GM23338 (cell line): ENCODE measurements at regions not wholly inside any gene's neighbourhood (a gene's known extent, or its start where the extent isn't known, plus 50 kb on each side); places are given as distances from the start of the nearest gene placed in this dataset.

Experiments
- ATAC-seq: fragments of 200-7000 bp; cut with Tn5 transposase; 3 replicates; pipeline ENCODE4 v1.9.1; 2020
- DNase-seq: peaks from one replicate; pipeline ENCODE4 v3.0.0-alpha.2; 2015; ENCODE audit warnings: low spot score
- H2AFZ ChIP-seq: fragments of 200-600 bp; sonication (generic); 2 replicates; pipeline ENCODE4 v1.8.0; 2016; ENCODE audit warnings: antibody characterized with exemption, mild to moderate bottlenecking, moderate library complexity
- H3F3A ChIP-seq: fragments of 200-600 bp; sonication (generic); replicated peaks from 2 replicates; pipeline ENCODE4 v1.8.0; 2017; ENCODE audit warnings: antibody characterized with exemption, mixed run types, low read depth
- H3K27ac ChIP-seq: fragments of 200-600 bp; sonication (generic); 2 replicates; pipeline ENCODE4 v1.6.1; 2016; ENCODE audit warnings: low read depth
- H3K27me3 ChIP-seq: fragments of 200-600 bp; sonication (generic); 2 replicates; pipeline ENCODE4 v1.8.0; 2016; ENCODE audit warnings: mild to moderate bottlenecking, mixed run types, moderate library complexity; ENCODE audit not compliant: insufficient read depth
- H3K36me3 ChIP-seq: fragments of 200-600 bp; sonication (generic); 2 replicates; pipeline ENCODE4 v1.8.0; 2016; ENCODE audit warnings: mild to moderate bottlenecking; ENCODE audit not compliant: insufficient read depth
- H3K4me1 ChIP-seq: fragments of 200-600 bp; sonication (generic); 2 replicates; pipeline ENCODE4 v1.8.0; 2016; ENCODE audit warnings: mild to moderate bottlenecking, moderate library complexity; ENCODE audit not compliant: insufficient read depth
- H3K4me2 ChIP-seq: fragments of 200-600 bp; sonication (generic); 2 replicates; pipeline ENCODE4 v1.7.1; 2017; ENCODE audit warnings: mixed run types
- H3K4me3 ChIP-seq: fragments of 200-600 bp; sonication (generic); 2 replicates; pipeline ENCODE4 v1.6.1; 2016; ENCODE audit warnings: mixed run types
- H3K79me2 ChIP-seq: fragments of 200-600 bp; sonication (generic); replicated peaks from 2 replicates; pipeline ENCODE4 v1.8.0; 2017; ENCODE audit warnings: mild to moderate bottlenecking; ENCODE audit not compliant: insufficient read depth
- H3K9me2 ChIP-seq: fragments of 200-600 bp; sonication (generic); 2 replicates; pipeline ENCODE4 v1.8.0; 2017; ENCODE audit not compliant: insufficient read depth
- H4K20me1 ChIP-seq: fragments of 200-600 bp; sonication (generic); replicated peaks from 2 replicates; pipeline ENCODE4 v1.8.0; 2017; ENCODE audit warnings: mild to moderate bottlenecking; ENCODE audit not compliant: insufficient read depth
- H3K27ac Mint-ChIP-seq: 2 replicates; pipeline ENCODE4 v1.8.0; 2020; ENCODE audit warnings: inconsistent platforms, mild to moderate bottlenecking, moderate library complexity, mixed read lengths
- H3K27me3 Mint-ChIP-seq: 3 replicates; pipeline ENCODE4 v1.8.0; 2022; ENCODE audit warnings: low read depth, mild to moderate bottlenecking, moderate library complexity, mixed read lengths, inconsistent platforms; ENCODE audit not compliant: insufficient read depth, poor library complexity
- H3K36me3 Mint-ChIP-seq: 3 replicates; pipeline ENCODE4 v1.8.0; 2021; ENCODE audit warnings: low read depth, mild to moderate bottlenecking, inconsistent platforms, moderate library complexity, mixed read lengths
- H3K4me1 Mint-ChIP-seq: 3 replicates; pipeline ENCODE4 v1.8.0; 2020; ENCODE audit warnings: mild to moderate bottlenecking, inconsistent platforms, mixed read lengths
- H3K4me3 Mint-ChIP-seq: 3 replicates; pipeline ENCODE4 v1.8.0; 2021; ENCODE audit warnings: moderate library complexity, mild to moderate bottlenecking, inconsistent platforms, mixed read lengths
- H3K9me3 Mint-ChIP-seq: 3 replicates; pipeline ENCODE4 v1.8.0; 2020; ENCODE audit warnings: moderate library complexity, mild to moderate bottlenecking, inconsistent platforms, mixed read lengths
- CREB1 ChIP-seq: fragments of 250-450 bp; sonication (Bioruptor Pico); IDR thresholded peaks from 2 replicates; pipeline ENCODE4 v1.5.0; 2020; ENCODE audit warnings: low read depth, mild to moderate bottlenecking, moderate library complexity
- CTCF ChIP-seq, 2 experiments: fragments of 200-600 bp in 1 of 2; sonication (generic) in 1 of 2; conservative IDR thresholded peaks; 2 replicates each; pipeline versions ENCODE4 v1.5.1 to v1.6.1; 2016 to 2017; ENCODE audit warnings: antibody characterized with exemption in 2 of 2, low read depth in 2 of 2, mild to moderate bottlenecking in 2 of 2, moderate library complexity in 1 of 2
- ETS1 ChIP-seq: IDR thresholded peaks from 2 replicates; pipeline ENCODE4 v1.6.1; 2016; ENCODE audit warnings: antibody characterized with exemption
- EZH2 ChIP-seq: fragments of 200-600 bp; sonication (generic); IDR thresholded peaks from one replicate; pipeline ENCODE4 v1.8.0; 2017; ENCODE audit warnings: antibody characterized with exemption, mild to moderate bottlenecking, low read depth; ENCODE audit not compliant: unreplicated experiment
- EZH2phosphoT487 ChIP-seq: fragments of 200-600 bp; sonication (generic); IDR thresholded peaks from one replicate; pipeline ENCODE4 v1.8.1; 2018; ENCODE audit warnings: antibody characterized with exemption; ENCODE audit not compliant: unreplicated experiment
- JUNB ChIP-seq: IDR thresholded peaks from one replicate; pipeline ENCODE4 v1.6.1; 2016; ENCODE audit warnings: antibody characterized with exemption; ENCODE audit not compliant: unreplicated experiment
- NANOG ChIP-seq: IDR thresholded peaks from 2 replicates; pipeline ENCODE4 v1.6.1; 2016; ENCODE audit warnings: antibody characterized with exemption, borderline replicate concordance
- POLR2AphosphoS5 ChIP-seq: IDR thresholded peaks from 2 replicates; pipeline ENCODE4 v1.6.1; 2016; ENCODE audit warnings: antibody characterized with exemption, low read depth
- REST ChIP-seq: IDR thresholded peaks from one replicate; pipeline ENCODE4 v1.6.1; 2018; ENCODE audit warnings: antibody characterized with exemption; ENCODE audit not compliant: unreplicated experiment
- STAT1 ChIP-seq: IDR thresholded peaks from one replicate; pipeline ENCODE4 v1.6.1; 2016; ENCODE audit warnings: antibody characterized with exemption; ENCODE audit not compliant: unreplicated experiment
- ZNF114 ChIP-seq: fragments of 250-450 bp; sonication (Bioruptor Pico); IDR thresholded peaks from 2 replicates; pipeline ENCODE4 v1.5.0; 2020; ENCODE audit warnings: mild to moderate bottlenecking, moderate library complexity
- ZNF331 ChIP-seq: fragments of 250-450 bp; sonication (Bioruptor Pico); IDR thresholded peaks from 2 replicates; pipeline ENCODE4 v1.5.0; 2020; ENCODE audit warnings: low read depth, mild to moderate bottlenecking, moderate library complexity
- TF ChIP-seq, protein P1 (sequence below): fragments of 250-450 bp; sonication (Bioruptor Pico); IDR thresholded peaks from 2 replicates; pipeline ENCODE4 v1.5.0; 2020; ENCODE audit warnings: mild to moderate bottlenecking, moderate library complexity

DNA sequence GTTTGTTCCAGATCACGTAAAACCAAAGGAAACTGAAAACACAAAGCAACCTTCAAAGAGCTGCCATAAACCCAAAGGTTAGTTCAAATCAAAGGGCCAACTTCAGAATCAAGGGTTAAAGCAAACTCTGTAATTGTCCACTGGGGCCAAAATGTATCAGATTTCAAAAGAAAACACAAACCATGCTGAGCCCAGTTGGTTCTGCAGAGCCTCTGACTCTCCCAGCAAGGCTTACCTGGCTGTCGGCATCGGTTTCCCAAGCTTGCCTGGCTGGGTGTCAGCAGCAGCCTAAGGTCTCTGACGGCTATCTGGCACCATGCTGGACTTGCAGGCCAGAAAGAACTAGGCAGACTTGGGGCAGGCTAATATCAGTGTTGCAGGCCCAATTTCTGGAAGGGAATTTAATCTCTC is 125.3 kb downstream of the DAD1 start:
- H3K27ac Mint-ChIP-seq: no peak overlapping the region
- H3K9me3 Mint-ChIP-seq: no peaks in the 10 kb centered on the region
- Histone ChIP-seq H3K4me2 (no peak overlapping the region), H3K4me1 (no peaks in the 10 kb centered on the region), H3K27ac (no peak overlapping the region), H3K9me2 (no peaks in the 10 kb centered on the region), H4K20me1 (no peaks in the 10 kb centered on the region), H3K4me3 (no peak overlapping the region), H3K79me2 (no peaks in the 10 kb centered on the region), H3F3A (no peaks in the 10 kb centered on the region), H2AFZ (no peak overlapping the region), H3K36me3 (no peaks in the 10 kb centered on the region), H3K27me3 (no peaks in the 10 kb centered on the region)
- H3K4me3 Mint-ChIP-seq: no peak overlapping the region
- H3K36me3 Mint-ChIP-seq: no peaks in the 10 kb centered on the region
- ATAC-seq (no peak), DNase-seq (no peak)
- H3K4me1 Mint-ChIP-seq: peaks cover 3% of the 10 kb centered on the region; the same call in 1 of the 3 replicates
- no peak for TF ChIP-seq JUNB
- no peak for TF ChIP-seq REST
- TF ChIP-seq, protein P1, sequence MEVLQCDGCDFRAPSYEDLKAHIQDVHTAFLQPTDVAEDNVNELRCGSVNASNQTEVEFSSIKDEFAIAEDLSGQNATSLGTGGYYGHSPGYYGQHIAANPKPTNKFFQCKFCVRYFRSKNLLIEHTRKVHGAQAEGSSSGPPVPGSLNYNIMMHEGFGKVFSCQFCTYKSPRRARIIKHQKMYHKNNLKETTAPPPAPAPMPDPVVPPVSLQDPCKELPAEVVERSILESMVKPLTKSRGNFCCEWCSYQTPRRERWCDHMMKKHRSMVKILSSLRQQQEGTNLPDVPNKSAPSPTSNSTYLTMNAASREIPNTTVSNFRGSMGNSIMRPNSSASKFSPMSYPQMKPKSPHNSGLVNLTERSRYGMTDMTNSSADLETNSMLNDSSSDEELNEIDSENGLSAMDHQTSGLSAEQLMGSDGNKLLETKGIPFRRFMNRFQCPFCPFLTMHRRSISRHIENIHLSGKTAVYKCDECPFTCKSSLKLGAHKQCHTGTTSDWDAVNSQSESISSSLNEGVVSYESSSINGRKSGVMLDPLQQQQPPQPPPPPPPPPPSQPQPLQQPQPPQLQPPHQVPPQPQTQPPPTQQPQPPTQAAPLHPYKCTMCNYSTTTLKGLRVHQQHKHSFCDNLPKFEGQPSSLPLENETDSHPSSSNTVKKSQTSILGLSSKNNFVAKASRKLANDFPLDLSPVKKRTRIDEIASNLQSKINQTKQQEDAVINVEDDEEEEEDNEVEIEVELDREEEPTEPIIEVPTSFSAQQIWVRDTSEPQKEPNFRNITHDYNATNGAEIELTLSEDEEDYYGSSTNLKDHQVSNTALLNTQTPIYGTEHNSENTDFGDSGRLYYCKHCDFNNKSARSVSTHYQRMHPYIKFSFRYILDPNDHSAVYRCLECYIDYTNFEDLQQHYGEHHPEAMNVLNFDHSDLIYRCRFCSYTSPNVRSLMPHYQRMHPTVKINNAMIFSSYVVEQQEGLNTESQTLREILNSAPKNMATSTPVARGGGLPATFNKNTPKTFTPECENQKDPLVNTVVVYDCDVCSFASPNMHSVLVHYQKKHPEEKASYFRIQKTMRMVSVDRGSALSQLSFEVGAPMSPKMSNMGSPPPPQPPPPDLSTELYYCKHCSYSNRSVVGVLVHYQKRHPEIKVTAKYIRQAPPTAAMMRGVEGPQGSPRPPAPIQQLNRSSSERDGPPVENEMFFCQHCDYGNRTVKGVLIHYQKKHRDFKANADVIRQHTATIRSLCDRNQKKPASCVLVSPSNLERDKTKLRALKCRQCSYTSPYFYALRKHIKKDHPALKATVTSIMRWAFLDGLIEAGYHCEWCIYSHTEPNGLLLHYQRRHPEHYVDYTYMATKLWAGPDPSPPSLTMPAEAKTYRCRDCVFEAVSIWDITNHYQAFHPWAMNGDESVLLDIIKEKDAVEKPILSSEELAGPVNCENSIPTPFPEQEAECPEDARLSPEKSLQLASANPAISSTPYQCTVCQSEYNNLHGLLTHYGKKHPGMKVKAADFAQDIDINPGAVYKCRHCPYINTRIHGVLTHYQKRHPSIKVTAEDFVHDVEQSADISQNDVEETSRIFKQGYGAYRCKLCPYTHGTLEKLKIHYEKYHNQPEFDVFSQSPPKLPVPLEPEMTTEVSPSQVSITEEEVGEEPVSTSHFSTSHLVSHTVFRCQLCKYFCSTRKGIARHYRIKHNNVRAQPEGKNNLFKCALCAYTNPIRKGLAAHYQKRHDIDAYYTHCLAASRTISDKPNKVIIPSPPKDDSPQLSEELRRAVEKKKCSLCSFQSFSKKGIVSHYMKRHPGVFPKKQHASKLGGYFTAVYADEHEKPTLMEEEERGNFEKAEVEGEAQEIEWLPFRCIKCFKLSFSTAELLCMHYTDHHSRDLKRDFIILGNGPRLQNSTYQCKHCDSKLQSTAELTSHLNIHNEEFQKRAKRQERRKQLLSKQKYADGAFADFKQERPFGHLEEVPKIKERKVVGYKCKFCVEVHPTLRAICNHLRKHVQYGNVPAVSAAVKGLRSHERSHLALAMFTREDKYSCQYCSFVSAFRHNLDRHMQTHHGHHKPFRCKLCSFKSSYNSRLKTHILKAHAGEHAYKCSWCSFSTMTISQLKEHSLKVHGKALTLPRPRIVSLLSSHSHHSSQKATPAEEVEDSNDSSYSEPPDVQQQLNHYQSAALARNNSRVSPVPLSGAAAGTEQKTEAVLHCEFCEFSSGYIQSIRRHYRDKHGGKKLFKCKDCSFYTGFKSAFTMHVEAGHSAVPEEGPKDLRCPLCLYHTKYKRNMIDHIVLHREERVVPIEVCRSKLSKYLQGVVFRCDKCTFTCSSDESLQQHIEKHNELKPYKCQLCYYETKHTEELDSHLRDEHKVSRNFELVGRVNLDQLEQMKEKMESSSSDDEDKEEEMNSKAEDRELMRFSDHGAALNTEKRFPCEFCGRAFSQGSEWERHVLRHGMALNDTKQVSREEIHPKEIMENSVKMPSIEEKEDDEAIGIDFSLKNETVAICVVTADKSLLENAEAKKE: no peak
- TF ChIP-seq ZNF114 (CRISPR knock-in tag): no peak
- no peak for TF ChIP-seq CTCF (conservative IDR thresholded peaks at IDR 0.05; ENCODE audit: low read depth in 2 of 2)
- TF ChIP-seq ETS1: no peak
- TF ChIP-seq ZNF331 (CRISPR knock-in tag): no peak
- no peak for TF ChIP-seq POLR2AphosphoS5
- no peak for TF ChIP-seq EZH2
- TF ChIP-seq CREB1 (CRISPR knock-in tag): no peak
- no peak for TF ChIP-seq STAT1
- no peak for TF ChIP-seq EZH2phosphoT487
- TF ChIP-seq NANOG: no peak
- H3K27me3 Mint-ChIP-seq: peaks cover 1% of the 10 kb centered on the region
